B cell (primary cell): ENCODE measurements at regions not wholly inside any gene's neighbourhood (a gene's known extent, or its start where the extent isn't known, plus 50 kb on each side); places are given as distances from the start of the nearest gene placed in this dataset.

Experiments
- EZH2 ChIP-seq: IDR thresholded peaks from 2 replicates; pipeline ENCODE4 v1.6.1; 2012; ENCODE audit warnings: borderline replicate concordance, low read depth, mild to moderate bottlenecking, moderate library complexity, low read length; ENCODE audit not compliant: insufficient read depth, poor library complexity, severe bottlenecking
- TF ChIP-seq, protein P1 (sequence below): fragments of 200-600 bp; IDR thresholded peaks from one replicate; pipeline ENCODE4 v1.8.0; 2022; ENCODE audit warnings: antibody characterized with exemption, mild to moderate bottlenecking

DNA sequence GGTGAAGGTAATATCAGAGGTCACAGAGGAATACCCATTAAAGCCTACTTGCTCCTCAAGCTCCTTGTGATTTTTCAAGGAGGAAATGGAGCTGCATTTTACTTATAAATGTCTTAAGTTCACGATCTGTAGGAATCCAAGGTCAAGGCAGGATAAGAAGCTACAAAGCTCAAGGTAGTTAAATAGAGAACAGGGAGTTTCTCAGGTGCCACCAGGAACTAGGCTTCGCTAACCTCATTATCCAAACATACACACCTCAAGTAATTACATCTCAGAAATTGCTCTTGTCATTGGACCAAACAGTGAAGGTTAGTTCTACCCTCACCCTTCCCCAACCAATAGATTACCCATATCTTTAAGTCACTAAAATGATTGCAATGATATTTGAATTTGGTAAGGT, 317.4 kb upstream of the HNRNPA3 start:
- TF ChIP-seq EZH2 = no peak
- TF ChIP-seq, protein P1, sequence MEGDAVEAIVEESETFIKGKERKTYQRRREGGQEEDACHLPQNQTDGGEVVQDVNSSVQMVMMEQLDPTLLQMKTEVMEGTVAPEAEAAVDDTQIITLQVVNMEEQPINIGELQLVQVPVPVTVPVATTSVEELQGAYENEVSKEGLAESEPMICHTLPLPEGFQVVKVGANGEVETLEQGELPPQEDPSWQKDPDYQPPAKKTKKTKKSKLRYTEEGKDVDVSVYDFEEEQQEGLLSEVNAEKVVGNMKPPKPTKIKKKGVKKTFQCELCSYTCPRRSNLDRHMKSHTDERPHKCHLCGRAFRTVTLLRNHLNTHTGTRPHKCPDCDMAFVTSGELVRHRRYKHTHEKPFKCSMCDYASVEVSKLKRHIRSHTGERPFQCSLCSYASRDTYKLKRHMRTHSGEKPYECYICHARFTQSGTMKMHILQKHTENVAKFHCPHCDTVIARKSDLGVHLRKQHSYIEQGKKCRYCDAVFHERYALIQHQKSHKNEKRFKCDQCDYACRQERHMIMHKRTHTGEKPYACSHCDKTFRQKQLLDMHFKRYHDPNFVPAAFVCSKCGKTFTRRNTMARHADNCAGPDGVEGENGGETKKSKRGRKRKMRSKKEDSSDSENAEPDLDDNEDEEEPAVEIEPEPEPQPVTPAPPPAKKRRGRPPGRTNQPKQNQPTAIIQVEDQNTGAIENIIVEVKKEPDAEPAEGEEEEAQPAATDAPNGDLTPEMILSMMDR = no peak
